ENCODE measurements at regions not wholly inside any gene's neighbourhood (a gene's known extent, or its start where the extent isn't known, plus 50 kb on each side); places are given as distances from the start of the nearest gene placed in this dataset.

DNA sequence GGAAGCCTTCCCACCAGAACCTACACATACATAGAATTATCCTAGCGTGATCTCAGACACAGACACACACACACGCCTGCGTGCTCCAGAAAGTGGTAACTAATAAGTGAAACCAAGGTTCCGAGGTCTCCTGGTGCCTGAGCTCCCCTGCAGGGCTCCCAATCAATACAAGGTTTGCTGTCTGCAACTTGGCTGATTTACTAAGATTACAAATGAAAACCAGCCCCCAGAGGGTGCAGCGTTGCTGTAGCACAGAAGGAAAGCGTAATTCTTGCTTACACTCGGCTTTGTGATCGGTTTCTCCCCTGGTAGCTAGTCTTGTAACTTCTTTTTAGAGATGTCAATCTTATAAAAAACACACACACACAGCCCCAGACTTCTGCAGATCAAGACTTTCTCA is 334.1 kb upstream of the XYLT1 start:
- H3K9ac ChIP-seq (ENCODE audit: low read length), result no peak overlapping the region
- H3F3A ChIP-seq (ENCODE audit: insufficient read depth, low read length), result no peaks in the 10 kb centered on the region
- TF ChIP-seq EZH2phosphoT487 (IDR thresholded peaks at IDR 0.05; ENCODE audit: low read length), result no peak
- TF ChIP-seq EZH2 (optimal IDR thresholded peaks at IDR 0.05; ENCODE audit: low read depth, low read length), result no peak
- TF ChIP-seq CTCF (IDR thresholded peaks at IDR 0.05; ENCODE audit: low read length), result no peak
- no peaks in the 10 kb centered on the region for H4K20me1 ChIP-seq (ENCODE audit: insufficient read depth, low read length)
- no peaks in the 10 kb centered on the region for H3K9me2 ChIP-seq (replicated peaks; ENCODE audit: insufficient read depth, low read length)
- H3K79me2 ChIP-seq (ENCODE audit: low read length), result no peaks in the 10 kb centered on the region
- no peak overlapping the region for H3K27ac ChIP-seq (ENCODE audit: low read length)
- no peak overlapping the region for H3K4me3 ChIP-seq (ENCODE audit: low read length)
- no peak overlapping the region for H3K4me2 ChIP-seq (ENCODE audit: low read depth, low read length)
- H3K36me3 ChIP-seq (replicated peaks; ENCODE audit: insufficient read depth, low read length), result no peaks in the 10 kb centered on the region
- H3K9me3 ChIP-seq (replicated peaks; ENCODE audit: insufficient read depth, low read length), result no peaks in the 10 kb centered on the region
- no peak overlapping the region for H2AFZ ChIP-seq (ENCODE audit: low read length)
- H3K4me1 ChIP-seq (ENCODE audit: low read length), result no peaks in the 10 kb centered on the region
- H3K27me3 ChIP-seq (replicated peaks; ENCODE audit: insufficient read depth, low read length), result no peaks in the 10 kb centered on the region
- no peak for DNase-seq

DNA sequence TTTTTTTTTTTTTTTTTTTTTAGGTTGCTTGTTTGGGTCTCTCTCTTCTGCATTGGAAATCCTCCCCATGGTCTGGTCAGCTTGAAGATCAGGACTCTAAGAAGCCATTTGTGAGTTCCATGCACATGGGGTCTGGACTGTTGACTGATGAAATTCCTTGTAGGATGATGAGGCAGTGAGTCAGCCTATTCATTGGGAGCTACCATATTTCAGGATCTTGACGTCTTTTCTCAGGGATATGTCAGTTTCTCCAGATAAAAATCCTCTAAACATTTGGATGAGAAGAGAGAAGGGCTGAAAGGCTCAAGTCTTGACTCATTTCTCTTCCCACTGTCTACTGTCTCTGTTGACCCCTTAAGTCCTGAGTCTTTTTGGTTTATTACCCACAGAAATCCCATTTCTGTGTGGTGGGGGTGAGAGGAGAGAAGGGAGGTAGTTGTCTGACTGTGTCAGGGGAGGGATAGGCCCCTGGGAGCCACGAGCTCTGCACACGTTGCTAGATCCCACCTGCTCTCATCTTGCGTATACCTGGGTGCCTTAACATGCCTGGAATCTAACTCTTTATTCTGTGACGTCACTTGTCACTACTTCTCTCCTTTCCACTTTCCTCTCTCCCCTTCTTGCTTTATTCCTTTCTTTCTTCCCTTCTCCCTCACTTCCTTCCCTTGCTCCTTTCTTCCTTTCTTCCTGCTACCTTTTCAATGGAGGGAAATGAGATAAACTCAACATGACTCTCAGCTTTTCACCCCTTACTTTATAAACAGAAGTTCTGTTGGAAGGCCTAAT is 333.1 kb upstream of the XYLT1 start:
- Histone ChIP-seq H3K36me3 (replicated peaks; ENCODE audit: insufficient read depth, low read length) (no peaks in the 10 kb centered on the region), H2AFZ (ENCODE audit: low read length) (no peak overlapping the region), H3K79me2 (ENCODE audit: low read length) (no peaks in the 10 kb centered on the region), H4K20me1 (ENCODE audit: insufficient read depth, low read length) (no peaks in the 10 kb centered on the region), H3K27me3 (replicated peaks; ENCODE audit: insufficient read depth, low read length) (no peaks in the 10 kb centered on the region), H3K9me3 (replicated peaks; ENCODE audit: insufficient read depth, low read length) (no peaks in the 10 kb centered on the region), H3F3A (ENCODE audit: insufficient read depth, low read length) (no peaks in the 10 kb centered on the region), H3K4me3 (ENCODE audit: low read length) (no peak overlapping the region), H3K4me1 (ENCODE audit: low read length) (no peaks in the 10 kb centered on the region), H3K9me2 (replicated peaks; ENCODE audit: insufficient read depth, low read length) (no peaks in the 10 kb centered on the region), H3K27ac (ENCODE audit: low read length) (no peak overlapping the region), H3K9ac (ENCODE audit: low read length) (no peak overlapping the region), H3K4me2 (ENCODE audit: low read depth, low read length) (no peak overlapping the region)
- TF ChIP-seq EZH2 (optimal IDR thresholded peaks at IDR 0.05; ENCODE audit: low read depth, low read length) (no peak), EZH2phosphoT487 (IDR thresholded peaks at IDR 0.05; ENCODE audit: low read length) (no peak), CTCF (IDR thresholded peaks at IDR 0.05; ENCODE audit: low read length) (no peak)
- DNase-seq, result no peak

GRCh38 chr16:17802571-17802970 is 331.8 kb upstream of the XYLT1 start:
- Histone ChIP-seq H3K27ac (ENCODE audit: low read length) (no peak overlapping the region), H3K9ac (ENCODE audit: low read length) (no peak overlapping the region), H3K4me3 (ENCODE audit: low read length) (no peak overlapping the region), H3K79me2 (ENCODE audit: low read length) (no peaks in the 10 kb centered on the region), H2AFZ (ENCODE audit: low read length) (no peak overlapping the region), H3K4me2 (ENCODE audit: low read depth, low read length) (no peak overlapping the region), H3K27me3 (replicated peaks; ENCODE audit: insufficient read depth, low read length) (no peaks in the 10 kb centered on the region), H3K36me3 (replicated peaks; ENCODE audit: insufficient read depth, low read length) (no peaks in the 10 kb centered on the region), H4K20me1 (ENCODE audit: insufficient read depth, low read length) (no peaks in the 10 kb centered on the region), H3K4me1 (ENCODE audit: low read length) (no peaks in the 10 kb centered on the region), H3K9me2 (replicated peaks; ENCODE audit: insufficient read depth, low read length) (no peaks in the 10 kb centered on the region), H3K9me3 (replicated peaks; ENCODE audit: insufficient read depth, low read length) (no peaks in the 10 kb centered on the region), H3F3A (ENCODE audit: insufficient read depth, low read length) (no peaks in the 10 kb centered on the region)
- DNase-seq, result no peak
- TF ChIP-seq CTCF (IDR thresholded peaks at IDR 0.05; ENCODE audit: low read length), result no peak
- no peak for TF ChIP-seq EZH2phosphoT487 (IDR thresholded peaks at IDR 0.05; ENCODE audit: low read length)
- no peak for TF ChIP-seq EZH2 (optimal IDR thresholded peaks at IDR 0.05; ENCODE audit: low read depth, low read length)

Measured in MM.1S (cell line).